Calu3 (cell line): ENCODE measurements at regions not wholly inside any gene's neighbourhood (a gene's known extent, or its start where the extent isn't known, plus 50 kb on each side); places are given as distances from the start of the nearest gene placed in this dataset.

Experiments
- BruUV-seq: library from RNA; stranded (reverse); fragments of 400-500 nt; replicated peaks from 2 replicates; lab custom pipeline; 2021; lab: Mats Ljungman, UMichigan
- CTCF ChIA-PET: fragments of 300-600 bp; sonication (Branson Sonifier 250); formaldehyde crosslinking; loops from one replicate; lab custom pipeline; 2022; ENCODE audit warnings: antibody characterized with exemption; lab: Charles Lee
- DNase-seq: peaks from one replicate; pipeline ENCODE4 v3.0.0; 2022
- H3K27ac Mint-ChIP-seq: one replicate; pipeline ENCODE4 v1.8.0; 2022; ENCODE audit warnings: mixed read lengths; ENCODE audit not compliant: unreplicated experiment
- H3K27me3 Mint-ChIP-seq: one replicate; pipeline ENCODE4 v1.8.0; 2022; ENCODE audit warnings: mixed read lengths; ENCODE audit not compliant: unreplicated experiment
- H3K36me3 Mint-ChIP-seq: one replicate; pipeline ENCODE4 v1.8.0; 2022; ENCODE audit warnings: mild to moderate bottlenecking, moderate library complexity, mixed read lengths; ENCODE audit not compliant: insufficient read depth, unreplicated experiment
- H3K4me1 Mint-ChIP-seq: one replicate; pipeline ENCODE4 v1.8.0; 2022; ENCODE audit warnings: mild to moderate bottlenecking, low read depth, mixed read lengths; ENCODE audit not compliant: unreplicated experiment
- H3K4me3 Mint-ChIP-seq: one replicate; pipeline ENCODE4 v1.8.0; 2022; ENCODE audit warnings: mild to moderate bottlenecking, low read depth, moderate library complexity, mixed read lengths; ENCODE audit not compliant: unreplicated experiment
- H3K9me3 Mint-ChIP-seq: one replicate; pipeline ENCODE4 v1.8.0; 2022; ENCODE audit warnings: low read depth, mixed read lengths; ENCODE audit not compliant: unreplicated experiment
- CTCF ChIP-seq: fragments of 200-600 bp; IDR thresholded peaks from one replicate; pipeline ENCODE4 v1.8.0; 2022; ENCODE audit warnings: antibody characterized with exemption; ENCODE audit not compliant: unreplicated experiment
- intact Hi-C: fragments of 100-400 bp; cut with micrococcal nuclease; formaldehyde crosslinking; loops from one replicate; pipeline ENCODE4 v1.10.0; 2022; ENCODE audit not compliant: unreplicated experiment

GRCh38 chr7:84384417-84384816 lies 189.8 kb upstream of the SEMA3A start:
- no TSS peak for BruUV-seq
- Mint-ChIP-seq H3K27ac (no peak overlapping the region), H3K9me3 (no peaks in the 10 kb centered on the region), H3K36me3 (no peaks in the 10 kb centered on the region), H3K4me1 (no peaks in the 10 kb centered on the region), H3K4me3 (no peak overlapping the region), H3K27me3 (no peaks in the 10 kb centered on the region)
- no peak for DNase-seq
- intact Hi-C loops: no loop called here
- no peak for TF ChIP-seq CTCF
- CTCF ChIA-PET: no interaction called here

- CTCF ChIA-PET: no interaction called here
- DNase-seq: no peak
- no peaks in the 10 kb centered on the region for H3K4me1 Mint-ChIP-seq
These were observed 184.9 kb upstream of the SEMA3A start for GRCh38 chr7:84379446-84379845.

GRCh38 chr7:84372712-84373111 lies 178.1 kb upstream of the SEMA3A start:
- no peak overlapping the region for H3K4me3 Mint-ChIP-seq
- DNase-seq: no peak
- H3K27ac Mint-ChIP-seq: peak overlapping the region; percentile 64
- H3K9me3 Mint-ChIP-seq: no peaks in the 10 kb centered on the region
- BruUV-seq: no TSS peak
- CTCF ChIA-PET: no interaction called here
- H3K4me1 Mint-ChIP-seq: peaks cover 16% of the 10 kb centered on the region
- intact Hi-C loops: no loop called here
- no peaks in the 10 kb centered on the region for H3K36me3 Mint-ChIP-seq
- no peak for TF ChIP-seq CTCF
- H3K27me3 Mint-ChIP-seq: no peaks in the 10 kb centered on the region

More at GRCh38 chr7:84379446-84379845, 184.9 kb upstream of the SEMA3A start:
- Mint-ChIP-seq H3K27ac (no peak overlapping the region), H3K36me3 (no peaks in the 10 kb centered on the region), H3K9me3 (no peaks in the 10 kb centered on the region), H3K4me3 (no peak overlapping the region), H3K27me3 (no peaks in the 10 kb centered on the region)
- TF ChIP-seq CTCF: no peak
- BruUV-seq: no TSS peak
- intact Hi-C loops: no loop called here

GRCh38 chr7:84372155-84372621 lies 177.6 kb upstream of the SEMA3A start:
- DNase-seq: peak; percentile 2
- intact Hi-C loops: no loop called here
- Mint-ChIP-seq H3K4me3 (no peak overlapping the region), H3K27ac (peak overlapping the region; percentile 64), H3K9me3 (no peaks in the 10 kb centered on the region), H3K27me3 (no peaks in the 10 kb centered on the region), H3K4me1 (peaks cover 16% of the 10 kb centered on the region), H3K36me3 (no peaks in the 10 kb centered on the region)
- no TSS peak for BruUV-seq
- TF ChIP-seq CTCF: no peak
- CTCF ChIA-PET: no interaction called here
